Small intestine (tissue), 7 donors: ENCODE measurements at regions not wholly inside any gene's neighbourhood (a gene's known extent, or its start where the extent isn't known, plus 50 kb on each side); places are given as distances from the start of the nearest gene placed in this dataset.

ENCODE experiments used
- DNase-seq, 2 donors: peaks; one replicate each; pipeline versions ENCODE4 v3.0.0 to v3.0.0-alpha.2; 2013
- FAIRE-seq: peaks from 2 replicates; lab custom pipeline; 2012; peaks lifted over from hg19 to GRCh38; lab: Jason Lieb, UNC
- H3K27ac ChIP-seq, 3 donors: one replicate each; pipeline ENCODE4 v1.5.1; 2013; ENCODE audit warnings: low read length in 2 of 3, mild to moderate bottlenecking in 2 of 3, control low read depth in 1 of 3, inconsistent platforms in 1 of 3, low read depth in 1 of 3, moderate library complexity in 1 of 3
- H3K27me3 ChIP-seq, 3 donors: one replicate each; pipeline ENCODE4 v1.6.1; 2013; ENCODE audit warnings: low read length in 3 of 3, inconsistent platforms in 1 of 3; ENCODE audit not compliant: control insufficient read depth in 3 of 3, insufficient read depth in 3 of 3
- H3K36me3 ChIP-seq, 3 donors: one replicate each; pipeline ENCODE4 v1.6.1; 2013; ENCODE audit warnings: low read length in 3 of 3, inconsistent platforms in 1 of 3, low read depth in 1 of 3, mild to moderate bottlenecking in 1 of 3, moderate library complexity in 1 of 3; ENCODE audit not compliant: control insufficient read depth in 3 of 3, insufficient read depth in 2 of 3
- H3K4me1 ChIP-seq, 3 donors: one replicate each; pipeline ENCODE4 v1.6.1; 2013; ENCODE audit warnings: low read length in 2 of 3, inconsistent platforms in 1 of 3, low read depth in 1 of 3, mild to moderate bottlenecking in 1 of 3, moderate library complexity in 1 of 3; ENCODE audit not compliant: control insufficient read depth in 3 of 3, insufficient read depth in 2 of 3
- H3K4me3 ChIP-seq, 3 donors: one replicate each; pipeline ENCODE4 v1.5.1; 2013; ENCODE audit warnings: low read length in 3 of 3, control low read depth in 1 of 3, inconsistent platforms in 1 of 3, low read depth in 1 of 3, mild to moderate bottlenecking in 1 of 3, moderate library complexity in 1 of 3
- H3K9me3 ChIP-seq, 2 donors: one replicate each; pipeline ENCODE4 v1.6.1; 2013; ENCODE audit warnings: low read depth in 1 of 2, low read length in 1 of 2; ENCODE audit not compliant: control insufficient read depth in 2 of 2, insufficient read depth in 1 of 2
- WGBS, 3 donors: extraction: QIAGEN DNeasy Blood & Tissue Kit; methylation state at CpG; one replicate each; pipeline ENCODE4 v1.1.7; 2013; 5-methylcytosine and 5-hydroxymethylcytosine counted together
- donor health status: healthy with polysubstance abuse.
- donor health status: control.
- donor health status: control.
- donor health status: Bipolar disorder and iron deficiency.
- donor health status: healthy.

- FAIRE-seq: no peak
- 93 to 97% (median 97%) methylated on average over 2 of the region's 2 CpGs for WGBS, 3 donors
Observed at GRCh38 chr1:239841631-239842030, 250.1 kb upstream of the FMN2 start.

GRCh38 chr1:239843541-239843940 lies 248.1 kb upstream of the FMN2 start:
- Histone ChIP-seq H3K27me3 (no peaks in the 10 kb centered on the region), H3K27ac (no peak overlapping the region), H3K36me3 (no peaks in the 10 kb centered on the region), H3K4me1 (no peaks in the 10 kb centered on the region), H3K4me3 (no peak overlapping the region), H3K9me3 (no peaks in the 10 kb centered on the region)
- 40 to 48% (median 45%) methylated on average over 2 of the region's 2 CpGs for WGBS, 3 donors
- DNase-seq: peak in 1 of 2 donors; percentile 2
- no peak for FAIRE-seq

More at GRCh38 chr1:239841631-239842030, 250.1 kb upstream of the FMN2 start:
- no peak overlapping the region for H3K27ac ChIP-seq
- H3K36me3 ChIP-seq: no peaks in the 10 kb centered on the region
- no peaks in the 10 kb centered on the region for H3K27me3 ChIP-seq
- no peak for DNase-seq
- H3K4me3 ChIP-seq: no peak overlapping the region
- H3K9me3 ChIP-seq: no peaks in the 10 kb centered on the region
- no peaks in the 10 kb centered on the region for H3K4me1 ChIP-seq

GRCh38 chr1:239844833-239845232 lies 246.8 kb upstream of the FMN2 start:
- no peak overlapping the region for H3K27ac ChIP-seq
- H3K4me1 ChIP-seq: no peaks in the 10 kb centered on the region
- FAIRE-seq: no peak
- 81 to 96% (median 82%) methylated on average over 1 of the region's 1 CpG for WGBS, 3 donors
- no peaks in the 10 kb centered on the region for H3K36me3 ChIP-seq
- H3K4me3 ChIP-seq: no peak overlapping the region
- no peak for DNase-seq
- H3K9me3 ChIP-seq: no peaks in the 10 kb centered on the region
- H3K27me3 ChIP-seq: no peaks in the 10 kb centered on the region

- Histone ChIP-seq H3K9me3 (no peaks in the 10 kb centered on the region), H3K4me1 (peaks cover 0 to 10% (median 2%) of the 10 kb centered on the region in 3 donors), H3K27ac (no peak overlapping the region), H3K27me3 (no peaks in the 10 kb centered on the region), H3K4me3 (no peak overlapping the region), H3K36me3 (no peaks in the 10 kb centered on the region)
- 82 to 95% (median 89%) methylated on average over 2 of the region's 2 CpGs for whole genome bisulfite sequencing, 3 donors
- FAIRE-seq (no peak), DNase-seq (no peak)
Observed at GRCh38 chr1:239854922-239855321, 236.8 kb upstream of the FMN2 start.

- DNase-seq: no peak
- no peak for FAIRE-seq
- 69 to 78% (median 72%) methylated on average over 6 of the region's 6 CpGs for WGBS, 3 donors
Observed at GRCh38 chr1:239856067-239856466, 235.6 kb upstream of the FMN2 start.

GRCh38 chr1:239856924-239857323 lies 234.8 kb upstream of the FMN2 start:
- DNase-seq (peak; percentile 44 to 53), FAIRE-seq (no peak)
- Histone ChIP-seq H3K4me3 (no peak overlapping the region), H3K9me3 (no peaks in the 10 kb centered on the region), H3K4me1 (peaks cover 0 to 10% (median 2%) of the 10 kb centered on the region in 3 donors), H3K36me3 (no peaks in the 10 kb centered on the region), H3K27ac (peak overlapping the region in 1 of 3 donors; percentile 62), H3K27me3 (no peaks in the 10 kb centered on the region)
- 9 to 66% (median 32%) methylated on average over 1 of the region's 1 CpG for WGBS, 3 donors

More at GRCh38 chr1:239856067-239856466, 235.6 kb upstream of the FMN2 start:
- H3K36me3 ChIP-seq: no peaks in the 10 kb centered on the region
- H3K4me3 ChIP-seq: no peak overlapping the region
- peaks cover 0 to 10% (median 2%) of the 10 kb centered on the region in 3 donors for H3K4me1 ChIP-seq
- H3K27ac ChIP-seq: peak overlapping the region in 1 of 3 donors; percentile 62
- H3K9me3 ChIP-seq: no peaks in the 10 kb centered on the region
- H3K27me3 ChIP-seq: no peaks in the 10 kb centered on the region

- H3K36me3 ChIP-seq: no peaks in the 10 kb centered on the region
- H3K9me3 ChIP-seq: no peaks in the 10 kb centered on the region
- peaks cover 0 to 10% (median 2%) of the 10 kb centered on the region in 3 donors for H3K4me1 ChIP-seq
- no peaks in the 10 kb centered on the region for H3K27me3 ChIP-seq
- DNase-seq: peak; percentile 56 to 67
- no peak for FAIRE-seq
- peak overlapping the region in 1 of 3 donors; percentile 23 for H3K27ac ChIP-seq
- H3K4me3 ChIP-seq: no peak overlapping the region
- 12 to 46% (median 28%) methylated on average over 4 of the region's 4 CpGs for WGBS, 3 donors
Observed at GRCh38 chr1:239858057-239858456, 233.6 kb upstream of the FMN2 start.

GRCh38 chr1:239858529-239858928 lies 233.2 kb upstream of the FMN2 start:
- peaks cover 0 to 3% of the 10 kb centered on the region in 2 donors for H3K9me3 ChIP-seq
- H3K4me3 ChIP-seq: no peak overlapping the region
- H3K4me1 ChIP-seq: peaks cover 0 to 10% (median 2%) of the 10 kb centered on the region in 3 donors
- H3K27ac ChIP-seq: peak overlapping the region in 1 of 3 donors; percentile 23
- WGBS, 3 donors: 74 to 85% (median 75%) methylated on average over 5 of the region's 5 CpGs
- no peak for FAIRE-seq
- H3K36me3 ChIP-seq: no peaks in the 10 kb centered on the region
- H3K27me3 ChIP-seq: no peaks in the 10 kb centered on the region
- no peak for DNase-seq

GRCh38 chr1:239861985-239862384 lies 229.7 kb upstream of the FMN2 start:
- WGBS, 3 donors: 43 to 68% (median 58%) methylated on average over 1 of the region's 1 CpG
- no peak for FAIRE-seq

More at GRCh38 chr1:239861985-239862384, 229.7 kb upstream of the FMN2 start:
- no peak for DNase-seq
- Histone ChIP-seq H3K27ac (no peak overlapping the region), H3K4me1 (no peaks in the 10 kb centered on the region), H3K9me3 (peaks cover 0 to 3% of the 10 kb centered on the region in 2 donors), H3K27me3 (no peaks in the 10 kb centered on the region), H3K4me3 (no peak overlapping the region), H3K36me3 (no peaks in the 10 kb centered on the region)
